ENCODE measurements at regions not wholly inside any gene's neighbourhood (a gene's known extent, or its start where the extent isn't known, plus 50 kb on each side); places are given as distances from the start of the nearest gene placed in this dataset.
"Not testable (repeated sequence)": the region's sequence is repeated elsewhere in the genome, so short reads cannot be mapped to it uniquely, and the experiment has no call there.

DNA sequence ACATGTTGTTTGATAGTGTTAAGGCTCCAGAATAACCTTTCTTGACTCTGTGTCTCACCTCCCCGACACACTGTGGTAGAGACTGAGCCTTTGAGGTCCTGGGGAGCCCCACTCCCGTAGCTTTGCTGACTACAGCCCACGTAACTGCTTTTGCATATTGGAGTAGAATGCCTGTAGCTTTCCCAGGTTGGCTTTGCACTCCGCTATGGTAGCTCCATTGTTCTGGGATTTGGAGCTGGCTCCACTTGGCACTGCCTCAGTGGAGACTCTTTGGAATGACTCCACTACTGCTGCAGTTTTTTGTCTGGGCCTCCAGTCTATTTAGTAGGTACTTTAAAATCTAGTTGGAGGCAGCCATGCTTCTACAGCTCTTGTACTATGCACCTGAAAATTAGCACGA is 56.2 kb upstream of the ANXA1 start:
- DNase-seq (ENCODE audit: low read depth): no peak

DNA sequence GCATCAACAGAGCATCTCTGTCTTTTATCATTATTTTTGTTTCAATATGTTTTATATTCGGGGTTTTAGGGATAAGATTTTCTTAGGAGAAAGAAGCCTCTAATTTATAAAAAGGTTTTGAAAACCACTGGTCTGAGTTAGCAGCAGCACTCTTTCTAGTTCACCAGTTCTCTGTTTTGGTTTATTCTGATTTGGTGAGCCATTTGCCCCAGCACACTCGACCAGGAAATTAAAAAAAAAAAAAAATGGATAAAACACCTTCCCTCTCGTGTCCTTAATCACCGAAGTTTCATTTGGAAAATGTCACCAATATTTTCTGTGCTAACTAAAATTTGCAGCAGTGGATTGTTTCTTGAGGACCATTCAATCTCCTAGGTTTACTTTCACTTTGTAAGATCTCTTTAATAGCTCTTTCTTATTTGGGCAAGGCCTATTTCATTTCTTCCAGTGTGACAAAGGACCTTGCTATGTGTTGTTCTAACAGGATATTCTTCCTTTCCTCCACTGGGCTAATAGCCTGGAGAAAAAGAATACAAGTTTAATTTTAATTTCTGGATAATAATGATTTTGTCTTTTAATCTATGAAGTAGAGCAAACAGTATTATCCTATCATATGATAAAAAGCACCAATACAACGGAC is 57.8 kb upstream of the ANXA1 start:
- DNase-seq (ENCODE audit: low read depth): no peak

DNA sequence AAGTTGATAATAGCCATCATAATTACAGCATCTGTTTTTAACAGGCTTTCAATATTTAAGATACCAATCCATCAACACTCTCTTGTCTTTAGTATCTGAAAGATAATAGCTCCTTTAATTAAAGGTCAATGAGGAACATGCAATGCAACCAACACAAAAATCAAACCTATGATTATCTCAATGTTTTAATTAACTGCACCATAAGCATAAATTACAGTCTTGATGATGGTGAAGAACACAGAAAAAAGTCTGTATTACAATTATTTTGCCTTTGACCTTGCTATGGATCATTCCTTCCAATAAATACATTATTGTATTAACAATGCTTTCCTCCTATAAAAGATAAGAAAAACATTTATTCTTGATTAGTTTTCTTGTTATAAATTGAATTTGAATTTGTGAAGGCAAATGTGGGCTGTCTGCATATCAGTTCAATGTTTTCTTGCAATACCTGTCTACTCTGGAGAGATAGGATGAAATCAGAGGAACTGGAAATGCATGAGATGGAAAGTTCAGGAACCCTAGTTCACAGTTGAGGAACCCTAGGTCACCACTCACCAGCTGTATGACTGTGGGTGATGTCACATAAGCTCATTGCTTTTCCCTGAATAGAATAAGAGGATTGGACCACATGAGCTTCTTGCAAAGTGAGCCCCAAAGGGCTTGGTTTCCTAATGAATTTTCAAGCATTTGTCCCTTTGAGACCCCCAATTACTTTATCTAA is 58.5 kb upstream of the ANXA1 start:
- DNase-seq (ENCODE audit: low read depth): no peak

DNA sequence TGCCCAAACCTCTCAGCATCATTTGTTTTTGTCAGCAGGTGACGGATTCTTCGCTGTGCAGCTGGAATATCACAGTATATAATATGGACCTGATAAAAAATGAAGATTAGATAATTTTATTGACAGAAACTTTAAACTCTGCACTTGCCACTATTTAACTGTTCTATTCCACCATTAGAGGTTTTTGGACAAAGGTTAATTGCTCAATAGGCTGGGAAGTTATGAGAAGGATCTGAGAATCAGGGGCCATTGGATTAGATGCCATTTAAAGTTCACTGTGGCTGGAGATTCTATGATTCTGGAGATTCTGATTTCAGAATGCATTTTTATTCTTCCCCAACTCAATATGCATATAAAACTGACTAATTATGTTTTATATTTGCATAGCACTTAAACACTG is 59.8 kb upstream of the ANXA1 start:
- no peak for DNase-seq (ENCODE audit: low read depth)

DNA sequence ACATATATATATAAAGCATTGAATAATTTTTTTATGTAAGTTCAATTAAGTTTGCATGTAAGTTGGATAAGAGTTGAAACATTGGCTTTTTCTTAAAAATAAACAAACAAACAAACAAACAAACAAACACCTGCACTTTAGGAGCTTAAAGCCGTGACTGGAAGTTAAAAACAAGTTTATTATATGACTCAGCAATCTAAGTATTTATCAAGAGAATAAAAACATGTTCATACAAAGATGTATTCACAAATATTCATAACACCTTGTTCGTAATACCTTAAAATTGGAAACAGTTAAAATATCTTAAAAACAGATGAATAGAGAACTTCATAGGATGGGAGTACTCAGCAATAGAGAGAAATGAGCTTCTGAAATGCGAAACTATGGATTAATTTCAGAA is 61.5 kb upstream of the ANXA1 start:
- DNase-seq (ENCODE audit: low read depth): no peak

DNA sequence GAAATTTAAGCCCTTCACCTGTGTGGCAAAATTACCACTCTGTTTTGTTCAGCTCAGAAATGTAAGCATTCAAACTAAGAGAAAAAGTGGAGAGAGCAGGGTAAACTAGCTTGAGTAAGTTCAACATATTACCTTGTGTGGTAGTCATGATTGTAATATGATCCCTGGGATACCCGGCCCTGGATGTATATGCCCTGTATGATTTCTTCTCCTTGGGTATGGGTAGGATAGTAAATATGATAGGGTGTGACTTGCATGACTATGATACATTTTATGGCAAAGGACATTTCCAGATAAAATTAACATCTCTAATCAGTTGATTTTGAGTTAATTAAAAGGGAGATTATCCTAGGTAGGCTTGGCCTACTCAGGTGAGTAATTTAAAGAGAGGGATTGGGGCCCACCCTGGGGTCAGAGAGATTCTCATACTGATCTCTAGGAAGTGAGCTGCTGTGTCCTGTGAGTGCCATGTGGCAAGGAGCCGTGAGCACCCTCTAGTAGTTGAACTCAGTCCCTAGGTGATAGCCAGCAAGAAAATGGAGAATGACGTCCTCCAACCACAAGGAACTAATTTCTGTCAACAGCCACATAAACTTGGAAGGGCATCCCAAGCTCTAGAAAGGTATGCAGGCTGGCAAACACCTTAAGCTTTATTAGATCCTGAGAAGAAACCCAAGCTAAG is 62.2 kb upstream of the ANXA1 start:
- DNase-seq (ENCODE audit: low read depth): no peak

DNA sequence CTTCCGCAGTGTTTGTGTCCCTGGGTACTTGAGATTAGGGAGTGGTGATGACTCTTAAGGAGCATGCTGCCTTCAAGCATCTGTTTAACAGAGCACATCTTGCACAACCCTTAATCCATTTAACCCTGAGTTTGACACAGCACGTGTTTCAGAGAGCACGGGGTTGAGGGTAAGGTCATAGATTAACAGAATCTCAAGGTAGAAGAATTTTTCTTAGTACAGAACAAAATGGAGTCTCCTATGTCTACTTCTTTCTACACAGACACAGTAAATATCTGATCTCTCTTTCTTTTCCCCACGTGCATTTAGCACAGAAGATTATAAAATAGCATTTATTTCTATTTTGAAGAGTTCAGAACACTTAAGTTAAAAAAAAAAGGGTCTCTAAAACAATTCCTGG is 63.8 kb upstream of the ANXA1 start:
- not testable (repeated sequence) for DNase-seq (ENCODE audit: low read depth)

DNA sequence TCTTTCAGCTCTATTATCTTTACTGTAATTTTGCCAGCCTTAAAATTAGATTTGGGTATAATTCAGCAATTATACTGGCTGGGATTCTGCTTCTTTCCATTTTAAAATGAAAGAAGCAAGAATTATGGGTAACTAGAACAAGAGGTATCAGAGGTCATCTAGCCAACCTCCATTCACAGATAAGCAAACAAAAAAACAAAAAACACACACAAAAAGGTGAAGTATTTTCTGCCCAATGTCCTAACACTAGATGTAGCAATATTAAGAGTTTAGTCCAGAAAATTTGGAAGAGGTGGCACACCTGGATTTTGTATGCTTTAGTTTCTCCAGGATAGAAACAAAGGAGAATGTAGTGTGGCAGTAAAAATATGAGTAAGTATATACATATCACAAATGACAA is 68.1 kb upstream of the ANXA1 start:
- DNase-seq (ENCODE audit: low read depth): no peak

DNA sequence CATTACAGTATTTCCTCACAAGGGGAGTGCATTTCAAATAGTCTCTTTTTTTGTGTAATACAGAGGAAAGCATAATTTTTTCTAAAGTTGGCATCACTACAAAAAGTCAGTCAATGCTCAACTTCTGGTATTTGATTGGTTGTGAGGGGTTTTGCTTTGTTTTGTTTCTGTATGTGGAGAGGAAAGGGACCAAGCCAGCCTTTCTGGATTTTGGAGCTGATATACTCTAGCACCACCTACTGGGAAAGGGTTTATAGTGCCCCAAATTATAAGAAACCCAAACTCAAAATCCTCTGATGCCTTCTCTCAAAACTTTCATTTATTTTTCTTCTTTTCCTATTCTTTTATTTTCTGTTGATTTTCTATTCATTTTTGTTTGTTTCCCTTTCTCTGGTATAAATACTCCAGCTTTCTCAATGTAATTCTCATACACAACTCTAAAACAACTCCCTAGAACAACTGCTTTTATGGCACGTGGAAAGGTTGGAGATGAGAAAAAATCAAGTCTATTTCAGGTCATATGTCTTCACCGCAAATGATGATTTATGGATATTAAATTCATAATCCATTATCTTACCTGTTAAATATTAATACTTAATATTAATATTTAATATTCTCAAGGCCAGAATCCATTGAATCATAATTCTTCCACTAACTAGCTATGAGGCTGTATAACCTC is 69.5 kb upstream of the ANXA1 start:
- DNase-seq (ENCODE audit: low read depth): no peak

DNA sequence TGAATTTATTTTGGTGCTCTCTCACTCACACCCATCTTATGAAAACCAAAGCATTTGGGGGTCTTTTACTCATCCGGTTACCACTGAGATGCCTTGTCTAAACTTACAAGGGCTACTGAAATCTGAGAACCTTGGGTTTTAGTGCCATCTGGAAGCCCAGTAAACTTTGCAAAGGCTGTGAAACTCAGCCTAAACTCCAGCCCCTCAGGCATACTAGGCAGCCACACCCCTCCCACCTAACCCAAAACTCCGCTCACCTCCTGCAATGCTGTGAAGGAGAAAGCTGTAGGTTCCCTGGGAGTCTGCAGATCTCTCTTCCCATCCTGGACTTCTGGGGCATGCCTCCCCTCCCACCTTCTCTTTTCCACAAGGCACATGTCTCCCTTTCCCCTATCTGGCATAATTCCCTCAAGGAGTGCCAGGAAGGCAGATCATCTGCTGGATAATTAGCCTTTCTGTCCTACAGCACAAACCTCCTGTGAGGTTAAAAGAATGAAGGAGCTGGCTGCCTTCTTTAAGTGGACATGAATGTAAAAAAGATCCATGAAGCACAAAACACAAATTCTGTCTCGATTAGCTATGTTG is 71.5 kb upstream of the ANXA1 start:
- DNase-seq (ENCODE audit: low read depth): no peak

DNA sequence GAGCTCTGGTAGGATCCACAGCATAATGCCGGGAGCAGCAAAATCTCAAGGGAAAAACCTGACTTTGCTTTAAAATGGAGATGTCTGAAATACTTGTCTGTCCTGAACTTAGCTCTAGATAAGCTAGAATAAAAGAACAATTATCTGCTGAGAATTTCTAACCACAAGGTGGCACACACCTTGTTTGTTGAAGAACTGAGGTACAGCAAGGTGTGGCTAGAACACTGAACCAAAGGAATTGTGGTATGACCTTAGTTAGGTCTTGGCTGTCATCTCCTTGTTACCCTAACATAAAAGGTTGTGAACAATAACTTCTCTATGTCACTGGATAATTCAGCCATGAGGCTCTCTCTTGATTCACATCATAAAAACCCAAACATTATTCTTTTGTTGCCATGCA is 72.3 kb upstream of the ANXA1 start:
- no peak for DNase-seq (ENCODE audit: low read depth)

DNA sequence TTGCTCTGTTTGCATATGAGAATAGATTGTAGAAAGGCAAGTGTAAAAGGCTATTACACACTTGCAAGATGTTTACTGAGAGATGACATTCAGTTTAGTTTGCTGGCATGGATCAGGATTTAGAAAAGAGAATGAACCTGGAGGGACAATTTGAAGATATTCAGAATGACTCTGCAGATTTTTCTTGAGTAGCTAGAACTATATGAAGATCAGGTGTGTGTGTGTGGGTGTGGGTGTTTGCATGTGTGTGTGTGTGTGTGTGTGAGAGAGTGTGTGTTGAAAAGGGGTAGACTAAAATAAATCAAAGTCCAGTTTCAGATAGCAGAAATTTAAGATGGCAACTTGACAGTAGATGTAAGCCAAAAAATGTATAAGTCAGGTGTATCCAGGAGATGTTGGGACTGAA is 74.0 kb upstream of the ANXA1 start:
- DNase-seq (ENCODE audit: low read depth): no peak

DNA sequence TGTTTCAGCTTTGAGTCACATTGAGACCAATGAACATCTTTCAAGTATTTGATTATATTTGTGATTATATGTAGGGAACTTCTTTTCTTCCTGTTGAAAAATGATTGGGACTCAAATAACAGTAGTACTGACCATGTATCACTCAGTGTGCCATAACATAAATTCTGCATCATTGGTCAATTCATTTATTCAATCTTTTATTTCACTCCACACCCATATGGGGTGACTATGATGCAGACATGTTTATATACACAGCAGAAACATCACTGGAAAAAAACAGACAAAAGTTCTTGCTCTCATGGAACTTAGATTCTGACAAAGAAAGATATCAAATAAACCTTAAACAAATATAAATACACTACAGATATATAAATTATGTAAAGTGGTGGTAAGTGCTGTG is 74.7 kb upstream of the ANXA1 start:
- DNase-seq (ENCODE audit: low read depth): no peak

DNA sequence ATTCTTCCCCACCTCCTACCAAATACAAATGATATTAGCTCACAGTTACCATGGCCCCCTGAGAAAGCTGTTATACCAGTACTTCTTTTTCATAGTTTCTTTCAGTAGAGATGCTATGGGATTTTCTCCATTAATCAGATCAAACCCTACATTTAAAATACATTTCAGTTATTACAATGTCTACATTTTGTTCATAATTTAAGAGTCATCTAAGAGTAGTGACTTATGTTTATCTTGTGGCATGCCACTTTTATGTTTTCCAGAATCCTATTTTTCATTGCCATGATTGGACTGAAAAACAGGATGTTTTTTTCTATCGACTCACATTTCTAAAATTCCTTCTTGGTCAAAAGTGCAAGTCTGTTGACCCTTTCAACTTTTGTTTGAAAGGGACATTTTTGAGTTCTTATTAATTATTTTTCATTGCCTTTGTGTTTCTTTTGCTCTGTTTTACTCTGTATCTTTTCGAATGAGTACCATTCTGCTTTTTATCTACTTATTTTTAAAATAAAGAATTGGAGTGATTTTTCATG is 77.4 kb upstream of the ANXA1 start:
- no peak for DNase-seq (ENCODE audit: low read depth)

DNA sequence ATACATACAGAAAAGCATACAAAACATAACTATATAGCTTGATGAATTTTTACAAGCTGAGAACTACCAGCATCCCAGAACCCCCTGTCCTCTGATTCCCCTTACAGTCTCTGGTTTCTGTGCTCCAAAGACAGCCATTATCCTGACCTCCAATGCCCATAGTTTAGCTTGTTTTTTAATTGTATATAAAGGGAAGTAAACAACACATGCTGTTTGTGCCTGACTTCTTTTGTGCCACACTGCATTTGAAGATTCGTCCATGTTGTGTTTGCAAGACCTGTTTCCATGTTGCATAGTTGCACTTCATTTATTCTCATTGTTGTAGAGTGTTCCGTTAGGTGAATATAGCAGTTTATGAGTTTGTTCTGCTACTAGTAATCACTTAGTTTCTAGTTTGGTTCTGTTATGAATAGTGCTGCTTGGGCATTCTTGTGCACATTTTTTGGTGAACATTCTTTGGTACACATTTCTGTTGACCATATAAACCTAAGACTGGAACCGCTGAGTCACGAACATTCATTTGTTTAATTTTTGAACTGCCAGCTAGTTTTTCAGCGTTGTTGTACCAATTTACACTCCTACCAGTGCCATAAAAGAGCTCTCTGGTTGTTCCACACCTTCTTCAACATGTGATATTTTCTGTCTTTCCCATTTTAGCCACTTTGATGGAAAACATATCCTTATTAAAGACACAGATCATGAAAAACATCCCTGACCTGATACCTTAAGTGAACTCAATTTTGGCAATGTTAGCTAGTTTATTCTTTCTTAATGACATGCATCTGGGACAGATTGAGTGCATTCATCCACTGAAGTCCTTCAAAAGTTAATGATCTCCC is 78.1 kb upstream of the ANXA1 start:
- no peak for DNase-seq (ENCODE audit: low read depth)

DNA sequence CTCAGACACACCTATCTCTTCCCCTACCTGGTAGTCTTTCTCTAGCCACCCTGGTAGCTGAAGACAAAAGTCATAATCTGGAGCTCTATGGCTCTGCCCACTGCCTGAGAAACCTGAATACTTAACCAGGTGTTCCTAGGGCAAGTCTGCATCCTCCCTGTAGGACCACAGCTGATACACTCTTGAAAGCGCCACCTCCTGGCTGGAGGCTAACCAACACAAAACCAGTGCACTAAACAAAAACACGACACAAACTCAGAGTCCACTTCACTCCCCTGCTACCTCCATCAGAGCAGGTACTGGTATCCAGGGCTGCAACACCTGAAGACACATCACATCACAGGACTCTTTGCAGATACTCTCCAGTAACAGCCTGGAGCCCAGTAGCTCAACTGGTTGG is 84.6 kb upstream of the ANXA1 start:
- DNase-seq (ENCODE audit: low read depth): no peak

DNA sequence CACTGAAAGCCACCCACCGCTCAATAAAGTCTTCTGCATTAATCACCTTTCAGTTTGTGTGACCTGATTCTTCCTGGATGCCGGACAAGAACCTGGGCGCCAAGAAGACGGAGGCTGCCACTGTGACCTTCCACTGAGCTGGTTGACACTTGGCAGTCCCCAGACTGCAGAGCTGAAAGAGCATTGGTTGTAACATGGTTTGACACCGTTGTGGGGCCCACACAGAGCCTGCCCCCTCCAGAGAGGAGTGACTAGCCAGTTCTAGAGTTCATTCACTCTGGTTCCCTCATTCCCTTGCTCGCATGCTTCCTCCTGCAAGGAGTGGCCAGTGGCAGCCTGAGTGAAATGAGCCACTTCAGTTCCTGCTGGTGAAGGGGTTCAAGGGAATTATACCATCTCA is 86.2 kb upstream of the ANXA1 start:
- no peak for DNase-seq (ENCODE audit: low read depth)

DNA sequence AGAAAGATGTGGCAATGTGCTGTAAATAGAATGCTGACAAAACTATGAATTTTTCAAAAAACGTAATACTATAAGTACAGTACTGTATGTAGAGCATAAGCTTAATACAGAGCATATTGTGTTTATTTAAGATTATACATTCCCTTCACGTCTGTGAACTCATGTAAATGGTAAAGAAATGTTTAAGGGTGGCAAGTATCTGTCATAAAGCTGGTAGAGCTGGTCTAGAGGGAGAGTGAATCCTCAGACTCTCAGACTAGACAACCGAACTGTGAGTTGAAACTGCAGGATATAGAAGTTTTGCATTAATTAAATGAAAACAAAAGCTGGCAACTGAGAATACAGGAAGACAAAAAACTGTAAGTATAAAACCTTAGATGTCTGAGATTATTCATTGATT is 87.3 kb upstream of the ANXA1 start:
- no peak for DNase-seq (ENCODE audit: low read depth)

DNA sequence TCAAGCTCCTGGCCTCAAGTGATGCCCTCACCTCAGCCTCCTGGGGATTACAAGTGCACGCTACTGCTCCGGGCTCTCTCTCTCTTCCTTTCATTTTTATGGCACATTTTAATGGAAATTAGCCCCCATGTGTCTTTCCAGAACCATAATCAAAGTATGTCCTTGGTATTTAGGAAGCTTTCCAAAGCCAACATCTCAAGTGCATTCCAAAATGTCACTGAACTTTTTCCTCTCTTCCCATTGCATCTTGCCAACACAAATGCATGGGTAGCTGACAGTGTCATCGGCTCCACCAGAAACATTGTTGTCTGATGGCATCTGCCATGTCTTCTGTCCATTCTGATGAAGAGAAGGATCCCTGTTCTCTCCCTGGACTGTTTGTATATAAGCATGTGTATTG is 90.5 kb upstream of the ANXA1 start:
- DNase-seq (ENCODE audit: low read depth): no peak

DNA sequence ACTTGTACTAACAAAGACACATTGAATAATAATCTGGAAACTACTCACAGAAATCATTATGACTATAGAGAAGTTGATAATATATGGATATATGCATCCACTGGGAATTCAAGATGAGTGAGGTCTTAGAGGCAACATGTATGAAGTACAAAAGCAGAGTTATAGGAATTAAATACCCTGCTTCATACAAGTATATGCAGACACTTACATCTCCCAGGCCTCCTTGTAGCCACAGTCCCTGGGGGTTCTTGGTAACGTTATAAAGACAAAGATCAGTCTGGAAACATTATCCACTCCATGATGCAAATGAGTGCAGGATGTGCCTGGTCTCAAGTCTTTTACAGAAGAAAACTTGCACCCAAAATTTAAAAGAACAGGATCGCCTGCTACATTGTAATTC is 92.4 kb upstream of the ANXA1 start:
- DNase-seq (ENCODE audit: low read depth): no peak

DNA sequence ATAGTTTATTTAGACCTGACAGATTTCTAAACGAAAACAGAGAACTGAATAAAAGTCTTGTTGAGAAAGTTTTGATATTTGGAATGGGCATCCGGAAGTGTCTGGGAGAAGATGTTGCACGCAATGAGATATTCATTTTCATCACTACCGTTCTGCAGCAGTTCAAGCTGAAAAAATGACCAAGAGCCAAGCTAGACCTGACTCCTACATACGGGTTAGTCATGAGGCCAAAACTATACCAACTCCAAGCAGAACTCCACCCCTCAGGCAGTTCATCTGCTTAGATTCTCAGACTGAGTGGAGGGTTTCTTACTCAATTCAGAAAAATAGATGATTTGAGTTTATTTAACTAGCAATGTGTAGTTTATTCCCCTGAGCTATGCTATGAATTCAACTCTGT is 95.4 kb upstream of the ANXA1 start:
- no peak for DNase-seq (ENCODE audit: low read depth)

DNA sequence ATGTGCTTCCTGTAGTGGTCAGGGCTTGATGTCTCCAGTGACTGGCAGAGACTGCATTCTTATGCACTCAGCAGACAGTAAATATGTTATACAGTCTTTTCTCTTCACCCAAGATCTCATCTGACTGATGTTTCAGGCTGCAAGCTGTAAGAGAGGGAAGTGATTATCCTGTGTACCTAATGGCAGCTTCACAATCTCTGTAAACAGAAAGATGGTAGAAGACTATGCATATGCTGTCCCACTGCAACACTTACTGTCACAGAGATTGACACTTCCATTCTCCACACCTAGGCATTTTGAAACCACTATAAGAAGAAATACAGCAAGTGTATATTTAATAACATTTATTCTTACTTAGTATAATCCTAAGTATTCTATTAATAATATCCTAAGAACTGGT is 97.6 kb upstream of the ANXA1 start:
- DNase-seq (ENCODE audit: low read depth): no peak

Data from stimulated activated CD8-positive, alpha-beta memory T cell treated with anti-CD3 and anti-CD28 coated beads, Interleukin-4, amount 100 ng/mL, for 24 hours (primary cell).